ENCODE measurements at regions not wholly inside any gene's neighbourhood (a gene's known extent, or its start where the extent isn't known, plus 50 kb on each side); places are given as distances from the start of the nearest gene placed in this dataset.
"Not testable (repeated sequence)": the region's sequence is repeated elsewhere in the genome, so short reads cannot be mapped to it uniquely, and the experiment has no call there.

DNA sequence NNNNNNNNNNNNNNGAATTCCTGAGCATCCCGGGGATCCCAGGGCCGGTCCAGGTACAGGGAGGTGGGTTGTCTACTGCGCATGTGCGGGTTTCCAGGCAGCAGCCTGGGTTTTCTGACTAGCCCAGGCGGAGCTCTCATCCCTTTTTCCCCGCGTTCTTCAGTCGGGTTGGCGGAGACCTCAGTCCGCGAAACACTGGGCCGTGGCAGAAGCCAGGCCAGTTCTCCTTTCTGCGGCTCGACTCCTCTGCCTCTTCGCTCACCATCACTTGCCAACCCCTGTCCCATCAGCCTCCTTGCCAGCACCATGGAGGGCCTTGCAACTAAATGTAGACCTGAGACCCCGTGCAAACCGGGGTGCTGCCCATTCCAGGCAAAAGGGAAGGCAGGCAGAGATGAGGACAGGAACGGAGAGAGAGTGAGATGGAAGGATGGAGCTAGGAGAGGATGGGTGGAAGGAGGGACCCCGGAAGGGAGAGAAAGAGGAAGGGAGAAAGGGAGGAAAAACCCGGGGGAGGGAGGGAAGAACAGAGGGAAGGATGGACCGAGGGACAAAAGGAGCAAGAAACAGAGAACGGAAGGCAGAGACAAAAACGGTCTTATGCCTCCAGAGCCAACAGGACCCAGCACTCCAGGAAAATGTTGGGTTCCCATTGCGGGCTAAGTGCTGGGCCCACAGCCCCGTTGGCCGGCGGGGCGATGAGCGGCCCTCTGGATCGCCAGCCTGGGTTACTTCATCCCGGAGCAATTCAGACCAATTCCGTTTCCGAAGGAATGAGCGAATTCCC is 445.4 kb upstream of the DEFB115 start:
- Histone ChIP-seq H3K36me3 (ENCODE audit: control insufficient read depth, insufficient read depth, low read length) (no peaks in the 10 kb centered on the region), H3K4me1 (ENCODE audit: control insufficient read depth, insufficient read depth, low read length) (no peaks in the 10 kb centered on the region), H3K27ac (ENCODE audit: low read length) (no peak overlapping the region), H3K4me3 (ENCODE audit: low read length) (no peak overlapping the region), H3K27me3 (ENCODE audit: control insufficient read depth, insufficient read depth, low read length) (peaks cover 3% of the 10 kb centered on the region), H3K9me3 (replicated peaks; ENCODE audit: control insufficient read depth, low read depth, low read length) (peaks cover 36% of the 10 kb centered on the region)
- 74% methylated on average over 33 of the region's 34 CpGs for WGBS (ENCODE audit: insufficient coverage)
- DNase-seq = peak; percentile 23

DNA sequence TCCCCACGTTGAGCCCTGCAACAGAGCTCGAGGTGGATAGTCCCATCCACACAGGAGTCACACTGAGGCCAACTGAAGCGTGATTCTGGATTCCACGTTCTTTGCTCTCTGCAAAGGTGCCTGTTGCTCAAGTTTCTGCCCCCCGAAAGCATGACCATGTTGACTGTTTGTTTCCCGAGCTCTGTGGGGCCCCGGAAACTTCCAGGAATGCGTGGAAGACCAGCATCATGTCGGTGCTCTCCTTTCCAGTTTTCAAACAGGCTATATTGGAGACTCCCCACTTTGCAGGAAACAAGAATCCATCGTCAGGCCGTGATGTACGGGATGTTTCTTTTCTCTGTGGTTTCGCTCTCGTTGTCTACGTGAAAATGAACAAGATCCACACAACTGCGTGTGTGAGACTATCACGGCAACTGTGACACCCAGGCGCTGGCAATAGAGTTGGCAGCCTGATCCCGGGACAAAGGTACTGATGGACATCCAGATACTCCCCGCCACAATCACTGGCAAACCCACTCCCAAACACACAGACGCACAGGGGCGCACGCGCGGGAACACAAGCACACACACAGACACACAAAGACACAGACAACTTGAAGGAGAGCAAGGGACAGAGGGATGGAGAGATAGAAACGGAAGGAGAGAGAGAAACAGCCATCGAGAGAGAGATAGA is 444.6 kb upstream of the DEFB115 start:
- Histone ChIP-seq H3K4me1 (ENCODE audit: control insufficient read depth, insufficient read depth, low read length) (no peaks in the 10 kb centered on the region), H3K4me3 (ENCODE audit: low read length) (no peak overlapping the region), H3K9me3 (replicated peaks; ENCODE audit: control insufficient read depth, low read depth, low read length) (peaks cover 36% of the 10 kb centered on the region), H3K27me3 (ENCODE audit: control insufficient read depth, insufficient read depth, low read length) (peaks cover 3% of the 10 kb centered on the region), H3K27ac (ENCODE audit: low read length) (no peak overlapping the region), H3K36me3 (ENCODE audit: control insufficient read depth, insufficient read depth, low read length) (no peaks in the 10 kb centered on the region)
- DNase-seq = no peak
- WGBS (ENCODE audit: insufficient coverage) = 77% methylated on average over 21 of the region's 27 CpGs

DNA sequence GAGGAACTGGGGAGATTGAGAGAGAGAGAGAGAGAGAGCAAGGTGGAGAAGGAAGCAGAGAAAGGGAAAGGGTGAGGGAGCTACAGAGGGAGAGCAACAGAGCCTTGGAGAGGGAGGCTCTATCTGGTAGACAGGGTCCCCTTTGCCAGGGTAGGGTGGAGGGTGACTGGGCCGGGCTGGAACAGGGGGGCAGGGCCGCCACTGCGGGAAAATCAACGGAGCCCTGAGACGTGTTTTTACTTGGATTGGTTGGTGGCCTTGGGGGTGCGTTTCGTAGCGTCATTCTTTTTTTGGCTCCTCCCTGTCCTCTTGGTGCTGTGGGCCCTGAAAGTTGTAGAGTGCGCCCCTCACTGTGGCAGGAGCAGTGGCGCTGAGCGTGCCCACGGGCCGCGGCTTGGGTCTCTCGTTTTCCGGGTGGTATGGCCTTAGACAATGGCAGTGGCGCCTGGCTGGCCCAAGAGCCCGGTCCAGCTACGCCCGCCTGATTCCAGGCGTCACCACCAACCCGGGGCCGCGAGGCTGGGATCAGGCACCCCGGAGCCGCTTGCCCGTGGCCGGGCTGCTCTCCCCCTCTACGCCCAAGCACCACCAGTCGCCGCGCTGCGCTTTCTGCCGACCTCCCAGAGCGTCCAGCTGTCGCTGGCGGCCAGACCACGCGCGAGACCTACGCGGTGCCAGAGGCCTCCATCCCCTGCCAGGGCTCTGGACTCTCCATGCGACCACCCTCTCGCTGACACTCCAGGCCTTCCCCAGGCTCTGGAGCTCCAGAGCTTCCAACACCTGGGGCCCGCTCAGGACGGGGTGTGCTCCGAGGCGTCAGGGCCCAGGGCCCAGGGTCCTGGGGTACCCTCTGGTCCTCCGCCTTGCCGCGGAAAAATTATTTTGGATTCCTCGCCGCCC is 443.8 kb upstream of the DEFB115 start:
- not testable (repeated sequence) for H3K36me3 ChIP-seq (ENCODE audit: control insufficient read depth, insufficient read depth, low read length); H3K27me3 ChIP-seq (ENCODE audit: control insufficient read depth, insufficient read depth, low read length); DNase-seq; H3K4me3 ChIP-seq (ENCODE audit: low read length); H3K4me1 ChIP-seq (ENCODE audit: control insufficient read depth, insufficient read depth, low read length); H3K27ac ChIP-seq (ENCODE audit: low read length)
- WGBS (ENCODE audit: insufficient coverage) = 88% methylated on average over 53 of the region's 53 CpGs
- H3K9me3 ChIP-seq (replicated peaks; ENCODE audit: control insufficient read depth, low read depth, low read length) = peaks cover 36% of the 10 kb centered on the region

DNA sequence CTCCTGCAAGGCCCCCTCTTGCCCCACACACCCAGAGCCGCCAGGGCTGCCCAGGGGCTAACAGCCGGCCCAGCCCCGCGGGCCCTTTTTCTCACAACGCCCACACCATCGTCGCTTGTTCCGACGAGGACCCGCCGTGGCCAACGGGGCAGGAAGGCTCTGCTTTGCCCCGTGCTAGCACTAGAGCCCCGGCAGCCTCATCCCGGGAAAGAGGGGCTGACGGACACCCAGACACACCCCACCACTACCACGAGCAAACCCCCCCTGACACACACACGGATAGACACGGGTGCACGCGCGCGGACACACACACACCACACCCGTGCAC is 443.2 kb upstream of the DEFB115 start:
- not testable (repeated sequence) for H3K36me3 ChIP-seq (ENCODE audit: control insufficient read depth, insufficient read depth, low read length)

DNA sequence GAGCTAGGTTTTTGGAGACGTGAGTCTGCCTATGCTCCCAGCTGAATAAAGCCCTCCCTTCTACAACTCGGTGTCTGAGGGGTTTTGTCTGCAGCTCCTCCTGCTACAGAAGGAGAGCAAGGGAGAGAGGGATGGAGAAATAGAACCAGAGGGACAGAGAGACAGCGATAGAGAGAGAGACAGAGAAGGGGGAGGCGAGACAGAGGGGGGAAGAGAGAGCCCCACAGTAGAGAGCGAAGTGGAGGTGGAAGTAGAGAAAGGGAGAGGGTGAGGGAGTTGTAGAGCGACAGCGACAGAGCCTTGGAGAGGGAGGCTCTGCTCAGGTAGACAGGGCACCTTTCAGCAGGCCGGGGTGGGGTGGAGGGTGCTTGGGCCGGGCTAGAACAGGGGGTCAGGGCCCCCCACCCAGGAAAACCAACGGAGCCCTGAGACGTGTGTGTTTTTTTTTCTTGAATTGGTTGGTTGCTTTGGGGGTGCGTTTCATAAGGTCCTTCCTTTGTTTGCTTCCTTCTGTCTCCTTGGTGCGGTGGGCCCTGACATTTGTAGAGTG is 442.4 kb upstream of the DEFB115 start:
- DNase-seq; H3K27me3 ChIP-seq (ENCODE audit: control insufficient read depth, insufficient read depth, low read length): not testable (repeated sequence)

More for the DNA sequence above, 443.2 kb upstream of the DEFB115 start:
- H3K9me3 ChIP-seq (replicated peaks; ENCODE audit: control insufficient read depth, low read depth, low read length) = peaks cover 36% of the 10 kb centered on the region
- H3K4me1 ChIP-seq (ENCODE audit: control insufficient read depth, insufficient read depth, low read length); H3K27me3 ChIP-seq (ENCODE audit: control insufficient read depth, insufficient read depth, low read length); H3K4me3 ChIP-seq (ENCODE audit: low read length); H3K27ac ChIP-seq (ENCODE audit: low read length); DNase-seq: not testable (repeated sequence)
- 77% methylated on average over 19 of the region's 24 CpGs for WGBS (ENCODE audit: insufficient coverage)

DNA sequence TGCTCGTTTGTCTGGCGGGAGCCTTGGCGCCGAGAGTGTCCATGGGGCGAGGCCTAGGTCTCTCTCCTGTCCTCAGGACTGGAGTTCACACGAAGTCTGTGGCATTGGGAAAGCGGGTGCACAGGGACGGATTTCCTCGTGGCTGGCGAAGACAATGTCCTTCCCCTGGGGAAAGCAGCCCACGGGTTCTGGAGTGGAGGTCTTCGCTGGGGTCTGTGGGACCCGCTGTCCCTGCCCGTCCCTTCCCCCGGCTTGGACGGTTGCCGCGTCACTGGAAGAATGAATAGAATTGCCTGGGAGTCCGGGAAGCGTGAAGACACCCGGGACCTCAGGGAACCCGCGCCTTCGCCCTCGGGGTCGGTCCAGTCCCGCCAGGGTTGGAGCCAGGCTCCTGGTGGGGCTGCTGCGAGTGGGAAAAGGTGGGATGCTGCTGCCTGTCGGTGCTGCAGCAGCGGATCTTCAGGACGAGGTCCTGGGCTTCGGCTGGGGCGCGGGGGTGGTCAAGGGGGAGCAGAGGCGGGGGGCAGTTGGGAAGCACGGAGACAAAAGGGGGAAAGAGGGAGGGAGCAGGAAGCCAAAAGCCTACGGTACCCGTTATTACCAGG is 441.8 kb upstream of the DEFB115 start:
- peaks cover 3% of the 10 kb centered on the region for H3K27me3 ChIP-seq (ENCODE audit: control insufficient read depth, insufficient read depth, low read length)

More for the DNA sequence above, 442.4 kb upstream of the DEFB115 start:
- WGBS (ENCODE audit: insufficient coverage) = 82% methylated on average over 12 of the region's 13 CpGs
- H3K9me3 ChIP-seq (replicated peaks; ENCODE audit: control insufficient read depth, low read depth, low read length) = peaks cover 36% of the 10 kb centered on the region
- H3K4me1 ChIP-seq (ENCODE audit: control insufficient read depth, insufficient read depth, low read length); H3K4me3 ChIP-seq (ENCODE audit: low read length); H3K27ac ChIP-seq (ENCODE audit: low read length); H3K36me3 ChIP-seq (ENCODE audit: control insufficient read depth, insufficient read depth, low read length): not testable (repeated sequence)

DNA sequence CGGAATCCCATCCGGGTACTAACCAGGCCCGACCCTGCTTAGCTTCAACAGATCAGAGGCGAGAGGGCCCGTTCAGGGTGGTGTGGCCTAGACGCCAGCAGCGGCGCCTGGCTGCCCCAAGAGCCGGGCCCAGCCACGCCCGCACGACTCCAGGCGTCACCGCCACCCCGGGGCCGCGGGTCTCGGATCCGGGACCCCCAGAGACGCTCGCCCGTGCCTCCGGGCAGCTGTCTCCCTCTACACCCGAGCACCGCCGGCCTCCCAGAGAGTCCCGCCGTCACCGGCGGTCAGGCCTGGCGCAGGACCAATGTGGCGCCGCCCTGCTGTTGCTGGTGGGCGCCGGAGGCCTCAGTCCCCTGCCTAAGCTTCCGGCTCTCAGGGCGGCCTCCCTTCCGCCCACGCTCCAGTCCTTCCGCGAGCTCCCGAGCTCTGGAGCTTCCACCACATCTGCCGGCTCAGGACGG is 441.2 kb upstream of the DEFB115 start:
- no peak for DNase-seq
- Histone ChIP-seq H3K4me1 (ENCODE audit: control insufficient read depth, insufficient read depth, low read length) (no peaks in the 10 kb centered on the region), H3K36me3 (ENCODE audit: control insufficient read depth, insufficient read depth, low read length) (no peaks in the 10 kb centered on the region), H3K27me3 (ENCODE audit: control insufficient read depth, insufficient read depth, low read length) (peaks cover 3% of the 10 kb centered on the region), H3K27ac (ENCODE audit: low read length) (no peak overlapping the region), H3K9me3 (replicated peaks; ENCODE audit: control insufficient read depth, low read depth, low read length) (peaks cover 36% of the 10 kb centered on the region), H3K4me3 (ENCODE audit: low read length) (no peak overlapping the region)
- WGBS (ENCODE audit: insufficient coverage) = 73% methylated on average over 38 of the region's 44 CpGs

More for the DNA sequence above, 441.8 kb upstream of the DEFB115 start:
- Histone ChIP-seq H3K9me3 (replicated peaks; ENCODE audit: control insufficient read depth, low read depth, low read length) (peaks cover 36% of the 10 kb centered on the region), H3K4me1 (ENCODE audit: control insufficient read depth, insufficient read depth, low read length) (no peaks in the 10 kb centered on the region), H3K27ac (ENCODE audit: low read length) (no peak overlapping the region), H3K36me3 (ENCODE audit: control insufficient read depth, insufficient read depth, low read length) (no peaks in the 10 kb centered on the region), H3K4me3 (ENCODE audit: low read length) (no peak overlapping the region)
- 75% methylated on average over 38 of the region's 38 CpGs for WGBS (ENCODE audit: insufficient coverage)
- no peak for DNase-seq

DNA sequence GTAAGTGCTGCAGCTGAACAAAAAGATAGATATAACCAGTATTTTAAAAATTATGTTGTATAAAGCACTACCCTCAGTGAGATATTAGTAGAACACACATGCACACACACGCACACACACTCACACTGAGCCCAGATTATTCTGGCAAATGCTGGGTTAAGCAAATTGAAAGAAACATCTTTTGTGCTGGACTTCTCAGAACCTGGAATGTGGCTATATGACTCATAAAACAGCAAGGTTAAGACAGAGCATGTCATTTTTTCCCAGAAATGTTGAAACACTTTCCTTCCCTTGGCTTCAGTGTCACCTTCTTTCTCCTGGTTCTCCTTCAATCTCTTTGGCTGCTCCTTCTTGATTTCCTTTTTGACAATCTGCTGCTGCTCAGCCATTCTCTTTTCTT is 435.8 kb upstream of the DEFB115 start:
- not testable (repeated sequence) for H3K36me3 ChIP-seq (ENCODE audit: control insufficient read depth, insufficient read depth, low read length); H3K4me3 ChIP-seq (ENCODE audit: low read length); H3K27ac ChIP-seq (ENCODE audit: low read length); DNase-seq; H3K4me1 ChIP-seq (ENCODE audit: control insufficient read depth, insufficient read depth, low read length); H3K27me3 ChIP-seq (ENCODE audit: control insufficient read depth, insufficient read depth, low read length)
- 100% methylated on average over 1 of the region's 1 CpG for WGBS (ENCODE audit: insufficient coverage)
- H3K9me3 ChIP-seq (replicated peaks; ENCODE audit: control insufficient read depth, low read depth, low read length) = peaks cover 18% of the 10 kb centered on the region

DNA sequence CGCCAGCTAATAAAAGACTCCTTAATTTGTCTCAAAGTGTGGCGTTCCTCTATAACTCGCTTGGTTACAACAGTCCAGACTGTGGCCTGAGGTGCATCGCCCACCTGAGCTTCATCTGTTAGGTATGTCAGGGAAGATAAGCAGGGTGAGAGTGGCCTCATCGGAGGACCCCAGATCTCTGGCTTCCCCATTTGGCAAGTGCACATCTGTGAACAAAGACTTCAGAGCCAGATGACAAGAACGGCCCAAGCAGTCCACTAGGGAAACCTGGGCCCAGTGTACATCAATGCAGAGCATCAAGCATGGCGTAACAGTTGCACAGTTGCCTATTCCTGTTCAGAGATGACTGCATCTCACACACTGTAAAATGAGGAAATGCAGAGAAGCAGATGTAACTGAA is 432.8 kb upstream of the DEFB115 start:
- not testable (repeated sequence) for H3K4me3 ChIP-seq (ENCODE audit: low read length); DNase-seq; H3K4me1 ChIP-seq (ENCODE audit: control insufficient read depth, insufficient read depth, low read length); H3K27me3 ChIP-seq (ENCODE audit: control insufficient read depth, insufficient read depth, low read length); H3K36me3 ChIP-seq (ENCODE audit: control insufficient read depth, insufficient read depth, low read length); H3K27ac ChIP-seq (ENCODE audit: low read length)
- peaks cover 32% of the 10 kb centered on the region for H3K9me3 ChIP-seq (replicated peaks; ENCODE audit: control insufficient read depth, low read depth, low read length)
- WGBS (ENCODE audit: insufficient coverage) = 72% methylated on average over 7 of the region's 7 CpGs
